Activated T-helper 2 cell treated with anti-CD3 and anti-CD28 coated beads, Interferon-gamma antibody, Interleukin-2, Interleukin-4, amounts not matched to agents 10 μg/mL and 5 μg/mL and 100 μg/mL, durations not matched to agents 14 hours and 24 hours and 36 hours (primary cell): ENCODE measurements at regions not wholly inside any gene's neighbourhood (a gene's known extent, or its start where the extent isn't known, plus 50 kb on each side); places are given as distances from the start of the nearest gene placed in this dataset.

ENCODE experiments used
- DNase-seq: peaks from one replicate; pipeline ENCODE4 v3.0.0; 2021; ENCODE audit warnings: low spot score
- H3K27ac Mint-ChIP-seq: one replicate; pipeline ENCODE4 v1.8.0; 2021; ENCODE audit warnings: mixed read lengths
- H3K27me3 Mint-ChIP-seq: one replicate; pipeline ENCODE4 v1.8.0; 2021; ENCODE audit warnings: low read depth, mixed read lengths
- H3K36me3 Mint-ChIP-seq: one replicate; pipeline ENCODE4 v1.8.0; 2021; ENCODE audit warnings: low read depth, mixed read lengths
- H3K4me1 Mint-ChIP-seq: one replicate; pipeline ENCODE4 v1.8.0; 2021; ENCODE audit warnings: low read depth, mixed read lengths
- H3K4me3 Mint-ChIP-seq: one replicate; pipeline ENCODE4 v1.8.0; 2021; ENCODE audit warnings: low read depth, mild to moderate bottlenecking, moderate library complexity, mixed read lengths
- H3K9me3 Mint-ChIP-seq: one replicate; pipeline ENCODE4 v1.8.0; 2021; ENCODE audit warnings: mixed read lengths
- intact Hi-C: fragments of 100-400 bp; cut with micrococcal nuclease; formaldehyde crosslinking; loops from one replicate; pipeline ENCODE4 v1.15.1; 2023

GRCh38 chr4:85399270-85399669, 75.7 kb upstream of the ARHGAP24 start:
- H3K4me1 Mint-ChIP-seq: no peaks in the 10 kb centered on the region
- H3K27ac Mint-ChIP-seq: no peak overlapping the region
- H3K9me3 Mint-ChIP-seq: no peaks in the 10 kb centered on the region
- no peaks in the 10 kb centered on the region for H3K36me3 Mint-ChIP-seq
- H3K27me3 Mint-ChIP-seq: no peaks in the 10 kb centered on the region
- DNase-seq: no peak
- H3K4me3 Mint-ChIP-seq: no peak overlapping the region
- intact Hi-C loops: no loop called here

GRCh38 chr4:85402371-85402770, 72.6 kb upstream of the ARHGAP24 start:
- Mint-ChIP-seq H3K27ac (no peak overlapping the region), H3K27me3 (no peaks in the 10 kb centered on the region), H3K9me3 (no peaks in the 10 kb centered on the region), H3K4me3 (no peak overlapping the region), H3K36me3 (no peaks in the 10 kb centered on the region), H3K4me1 (no peaks in the 10 kb centered on the region)
- no peak for DNase-seq
- intact Hi-C loops: no loop called here

- H3K27ac Mint-ChIP-seq: no peak overlapping the region
- H3K36me3 Mint-ChIP-seq: no peaks in the 10 kb centered on the region
- H3K9me3 Mint-ChIP-seq: no peaks in the 10 kb centered on the region
- DNase-seq: no peak
- no peaks in the 10 kb centered on the region for H3K4me1 Mint-ChIP-seq
- intact Hi-C loops: no loop called here
- H3K27me3 Mint-ChIP-seq: no peaks in the 10 kb centered on the region
- H3K4me3 Mint-ChIP-seq: no peak overlapping the region
These were observed 68.8 kb upstream of the ARHGAP24 start for GRCh38 chr4:85406185-85406584.

GRCh38 chr4:85407546-85407945, 67.4 kb upstream of the ARHGAP24 start:
- no peaks in the 10 kb centered on the region for H3K4me1 Mint-ChIP-seq
- no peak for DNase-seq
- H3K9me3 Mint-ChIP-seq: no peaks in the 10 kb centered on the region
- H3K27me3 Mint-ChIP-seq: no peaks in the 10 kb centered on the region
- H3K4me3 Mint-ChIP-seq: no peak overlapping the region
- intact Hi-C loops: no loop called here
- no peaks in the 10 kb centered on the region for H3K36me3 Mint-ChIP-seq
- H3K27ac Mint-ChIP-seq: no peak overlapping the region

- Mint-ChIP-seq H3K27me3 (no peaks in the 10 kb centered on the region), H3K4me1 (no peaks in the 10 kb centered on the region), H3K9me3 (no peaks in the 10 kb centered on the region), H3K4me3 (no peak overlapping the region), H3K27ac (no peak overlapping the region), H3K36me3 (no peaks in the 10 kb centered on the region)
- intact Hi-C loops: no loop called here
- DNase-seq: no peak
These were observed 66.6 kb upstream of the ARHGAP24 start for GRCh38 chr4:85408301-85408700.

GRCh38 chr4:85409251-85409650, 65.7 kb upstream of the ARHGAP24 start:
- DNase-seq: no peak
- Mint-ChIP-seq H3K4me3 (no peak overlapping the region), H3K27me3 (no peaks in the 10 kb centered on the region), H3K9me3 (no peaks in the 10 kb centered on the region), H3K36me3 (no peaks in the 10 kb centered on the region), H3K4me1 (no peaks in the 10 kb centered on the region), H3K27ac (no peak overlapping the region)
- intact Hi-C loops: no loop called here

GRCh38 chr4:85411386-85411785, 63.6 kb upstream of the ARHGAP24 start:
- no peaks in the 10 kb centered on the region for H3K36me3 Mint-ChIP-seq
- intact Hi-C loops: no loop called here
- no peaks in the 10 kb centered on the region for H3K27me3 Mint-ChIP-seq
- H3K4me1 Mint-ChIP-seq: no peaks in the 10 kb centered on the region
- no peak overlapping the region for H3K4me3 Mint-ChIP-seq
- DNase-seq: no peak
- H3K27ac Mint-ChIP-seq: no peak overlapping the region
- H3K9me3 Mint-ChIP-seq: no peaks in the 10 kb centered on the region

GRCh38 chr4:85414972-85415371, 60.0 kb upstream of the ARHGAP24 start:
- H3K4me3 Mint-ChIP-seq: no peak overlapping the region
- DNase-seq: no peak
- H3K36me3 Mint-ChIP-seq: no peaks in the 10 kb centered on the region
- H3K27ac Mint-ChIP-seq: no peak overlapping the region
- H3K9me3 Mint-ChIP-seq: no peaks in the 10 kb centered on the region
- H3K27me3 Mint-ChIP-seq: no peaks in the 10 kb centered on the region
- intact Hi-C loops: no loop called here
- H3K4me1 Mint-ChIP-seq: no peaks in the 10 kb centered on the region

- Mint-ChIP-seq H3K4me1 (no peaks in the 10 kb centered on the region), H3K27me3 (no peaks in the 10 kb centered on the region), H3K4me3 (no peak overlapping the region), H3K9me3 (no peaks in the 10 kb centered on the region), H3K36me3 (no peaks in the 10 kb centered on the region), H3K27ac (no peak overlapping the region)
- no peak for DNase-seq
- intact Hi-C loops: no loop called here
These were observed 58.9 kb upstream of the ARHGAP24 start for GRCh38 chr4:85416094-85416493.

- no peak for DNase-seq
- intact Hi-C loops: no loop called here
- H3K4me1 Mint-ChIP-seq: no peaks in the 10 kb centered on the region
- no peak overlapping the region for H3K4me3 Mint-ChIP-seq
- H3K9me3 Mint-ChIP-seq: no peaks in the 10 kb centered on the region
- H3K27me3 Mint-ChIP-seq: no peaks in the 10 kb centered on the region
- H3K36me3 Mint-ChIP-seq: no peaks in the 10 kb centered on the region
- H3K27ac Mint-ChIP-seq: no peak overlapping the region
These were observed 55.8 kb upstream of the ARHGAP24 start for GRCh38 chr4:85419103-85419502.

GRCh38 chr4:85420831-85421230, 54.1 kb upstream of the ARHGAP24 start:
- DNase-seq: no peak
- no peak overlapping the region for H3K27ac Mint-ChIP-seq
- H3K27me3 Mint-ChIP-seq: no peaks in the 10 kb centered on the region
- H3K4me3 Mint-ChIP-seq: no peak overlapping the region
- intact Hi-C loops: no loop called here
- peaks cover 2% of the 10 kb centered on the region for H3K9me3 Mint-ChIP-seq
- H3K4me1 Mint-ChIP-seq: no peaks in the 10 kb centered on the region
- H3K36me3 Mint-ChIP-seq: no peaks in the 10 kb centered on the region

GRCh38 chr4:85423431-85423830, 51.5 kb upstream of the ARHGAP24 start:
- Mint-ChIP-seq H3K9me3 (peaks cover 4% of the 10 kb centered on the region), H3K27ac (no peak overlapping the region), H3K36me3 (no peaks in the 10 kb centered on the region), H3K27me3 (no peaks in the 10 kb centered on the region), H3K4me1 (no peaks in the 10 kb centered on the region), H3K4me3 (no peak overlapping the region)
- intact Hi-C loops: no loop called here
- DNase-seq: no peak
